ENCODE measurements at regions not wholly inside any gene's neighbourhood (a gene's known extent, or its start where the extent isn't known, plus 50 kb on each side); places are given as distances from the start of the nearest gene placed in this dataset.

DNA sequence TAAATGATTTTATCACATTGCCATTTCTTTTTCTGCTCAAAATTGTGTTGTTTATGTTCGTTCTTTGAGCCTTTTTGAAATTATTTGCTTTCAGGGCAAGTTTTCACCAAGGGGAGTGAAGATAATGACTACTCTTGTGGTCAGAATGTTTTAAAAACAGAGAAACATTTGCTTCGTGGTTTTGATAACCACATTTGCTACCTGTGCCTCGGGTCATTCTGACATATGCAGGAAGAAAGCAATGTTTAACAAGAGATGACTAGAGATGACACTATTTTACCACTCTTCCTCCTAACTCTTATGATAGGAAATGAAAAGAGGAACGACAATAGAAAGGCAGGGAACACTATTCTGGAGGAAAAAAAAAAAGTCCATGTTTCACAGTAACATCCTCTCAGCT is 1496.5 kb upstream of the GOT2 start:
- TF ChIP-seq, protein P1, sequence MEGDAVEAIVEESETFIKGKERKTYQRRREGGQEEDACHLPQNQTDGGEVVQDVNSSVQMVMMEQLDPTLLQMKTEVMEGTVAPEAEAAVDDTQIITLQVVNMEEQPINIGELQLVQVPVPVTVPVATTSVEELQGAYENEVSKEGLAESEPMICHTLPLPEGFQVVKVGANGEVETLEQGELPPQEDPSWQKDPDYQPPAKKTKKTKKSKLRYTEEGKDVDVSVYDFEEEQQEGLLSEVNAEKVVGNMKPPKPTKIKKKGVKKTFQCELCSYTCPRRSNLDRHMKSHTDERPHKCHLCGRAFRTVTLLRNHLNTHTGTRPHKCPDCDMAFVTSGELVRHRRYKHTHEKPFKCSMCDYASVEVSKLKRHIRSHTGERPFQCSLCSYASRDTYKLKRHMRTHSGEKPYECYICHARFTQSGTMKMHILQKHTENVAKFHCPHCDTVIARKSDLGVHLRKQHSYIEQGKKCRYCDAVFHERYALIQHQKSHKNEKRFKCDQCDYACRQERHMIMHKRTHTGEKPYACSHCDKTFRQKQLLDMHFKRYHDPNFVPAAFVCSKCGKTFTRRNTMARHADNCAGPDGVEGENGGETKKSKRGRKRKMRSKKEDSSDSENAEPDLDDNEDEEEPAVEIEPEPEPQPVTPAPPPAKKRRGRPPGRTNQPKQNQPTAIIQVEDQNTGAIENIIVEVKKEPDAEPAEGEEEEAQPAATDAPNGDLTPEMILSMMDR (IDR thresholded peaks at IDR 0.05): no peak
- no peak for TF ChIP-seq POLR2AphosphoS5 (IDR thresholded peaks at IDR 0.05)

Measured in upper lobe of left lung (tissue), 4 donors.